ENCODE measurements at regions not wholly inside any gene's neighbourhood (a gene's known extent, or its start where the extent isn't known, plus 50 kb on each side); places are given as distances from the start of the nearest gene placed in this dataset.

DNA sequence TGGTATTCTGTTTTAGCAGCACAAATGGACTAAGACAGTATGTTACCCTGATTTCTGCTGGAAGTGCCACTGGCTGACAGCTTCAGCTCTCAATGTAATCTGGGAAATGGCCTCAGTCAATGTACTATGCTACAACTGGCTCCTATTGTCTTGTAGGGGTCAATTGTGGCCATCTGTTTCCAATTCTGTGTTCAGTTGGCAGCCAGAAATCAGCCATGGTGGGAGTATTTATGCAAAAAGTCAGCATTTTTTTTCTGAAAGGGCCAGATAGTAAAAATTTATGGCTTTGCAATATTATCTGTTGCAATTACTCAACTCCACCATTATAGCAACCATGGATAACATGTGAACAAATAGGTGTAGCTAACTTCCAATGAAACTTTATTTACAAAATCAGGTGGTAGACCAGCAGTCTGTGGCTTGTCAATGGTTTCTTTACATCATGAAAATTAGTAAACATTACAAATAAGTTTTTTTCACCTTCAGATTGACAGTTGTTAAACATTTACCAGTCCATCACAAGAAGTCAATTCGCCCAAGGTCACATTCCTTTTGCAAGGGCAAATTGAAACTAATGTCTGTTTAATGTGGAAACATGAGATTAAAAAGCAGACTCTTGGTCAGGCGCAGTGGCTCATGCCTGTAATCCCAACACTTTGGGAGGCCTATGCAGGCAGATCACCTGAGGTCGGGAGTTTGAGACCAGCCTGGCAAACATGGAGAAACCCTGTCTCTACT, 58.3 kb upstream of the TSHZ2 start:
- TF ChIP-seq, protein P1, sequence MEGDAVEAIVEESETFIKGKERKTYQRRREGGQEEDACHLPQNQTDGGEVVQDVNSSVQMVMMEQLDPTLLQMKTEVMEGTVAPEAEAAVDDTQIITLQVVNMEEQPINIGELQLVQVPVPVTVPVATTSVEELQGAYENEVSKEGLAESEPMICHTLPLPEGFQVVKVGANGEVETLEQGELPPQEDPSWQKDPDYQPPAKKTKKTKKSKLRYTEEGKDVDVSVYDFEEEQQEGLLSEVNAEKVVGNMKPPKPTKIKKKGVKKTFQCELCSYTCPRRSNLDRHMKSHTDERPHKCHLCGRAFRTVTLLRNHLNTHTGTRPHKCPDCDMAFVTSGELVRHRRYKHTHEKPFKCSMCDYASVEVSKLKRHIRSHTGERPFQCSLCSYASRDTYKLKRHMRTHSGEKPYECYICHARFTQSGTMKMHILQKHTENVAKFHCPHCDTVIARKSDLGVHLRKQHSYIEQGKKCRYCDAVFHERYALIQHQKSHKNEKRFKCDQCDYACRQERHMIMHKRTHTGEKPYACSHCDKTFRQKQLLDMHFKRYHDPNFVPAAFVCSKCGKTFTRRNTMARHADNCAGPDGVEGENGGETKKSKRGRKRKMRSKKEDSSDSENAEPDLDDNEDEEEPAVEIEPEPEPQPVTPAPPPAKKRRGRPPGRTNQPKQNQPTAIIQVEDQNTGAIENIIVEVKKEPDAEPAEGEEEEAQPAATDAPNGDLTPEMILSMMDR (conservative IDR thresholded peaks at IDR 0.05 in 1 of 2, IDR thresholded peaks at IDR 0.05 in 1 of 2; ENCODE audit: low read depth in 1 of 2, low read length in 2 of 2): no peak
- no peak for TF ChIP-seq EZH2 (IDR thresholded peaks at IDR 0.05; ENCODE audit: low read length, missing control alignments)
